HCT116 (cell line): ENCODE measurements at regions not wholly inside any gene's neighbourhood (a gene's known extent, or its start where the extent isn't known, plus 50 kb on each side); places are given as distances from the start of the nearest gene placed in this dataset.

Experiments used
- ATAC-seq: fragments of 200-7000 bp; cut with Tn5 transposase; 2 replicates; pipeline ENCODE4 v1.9.1; 2020; ENCODE audit warnings: mild to moderate bottlenecking, moderate library complexity
- BruUV-seq: library from RNA; stranded (reverse); fragments of 400-500 nt; replicated peaks from 2 replicates; lab custom pipeline; 2021; lab: Mats Ljungman, UMichigan
- CTCF ChIA-PET: fragments of 300-600 bp; sonication (Branson Sonifier 250); formaldehyde crosslinking; loops from one replicate; lab custom pipeline; 2021; ENCODE audit warnings: antibody characterized with exemption; lab: Charles Lee
- POLR2A ChIA-PET: fragments of 300-600, 350-600 bp; sonication (Branson Sonifier 250); formaldehyde crosslinking; loops from one replicate; lab custom pipeline; 2021; ENCODE audit warnings: antibody characterized with exemption; lab: Charles Lee
- RAD21 ChIA-PET, 2 experiments: fragments of 300-600 bp; sonication (Branson Sonifier 250); formaldehyde crosslinking; loops; one replicate each; lab custom pipeline; 2023; ENCODE audit warnings: low total read pairs in 2 of 2; ENCODE audit not compliant: uncharacterized antibody in 2 of 2, unreplicated experiment in 2 of 2, low non-redundant PET in 1 of 2; lab: Charles Lee
- DNase-seq: peaks from one replicate; pipeline ENCODE4 v3.0.0-alpha.2; 2010; ENCODE audit warnings: low read depth, low spot score
- H2AFZ ChIP-seq: fragments of 200-600 bp; shearing (Covaris generic), sonication (generic); 2 replicates; pipeline ENCODE4 v1.6.1; 2017; ENCODE audit warnings: low read depth, mixed run types, mixed read lengths, antibody characterized with exemption, low read length; ENCODE audit not compliant: poor library complexity, severe bottlenecking
- H3K27ac ChIP-seq: 2 replicates; pipeline ENCODE4 v1.5.1; 2012; ENCODE audit warnings: low read depth, low read length
- H3K27me3 ChIP-seq: fragments of 200-600 bp; sonication (generic); 2 replicates; pipeline ENCODE4 v1.6.1; 2016; ENCODE audit warnings: mixed run types, low read length, mixed read lengths; ENCODE audit not compliant: insufficient read depth
- H3K36me3 ChIP-seq, 2 experiments: fragments of 200-500 bp in 1 of 2; fragments of 200-600 bp in 1 of 2; sonication (Bioruptor generic) in 1 of 2; sonication (generic) in 1 of 2; 2 replicates each; pipeline versions ENCODE4 v1.5.1 to v1.6.1; 2014 to 2016; ENCODE audit warnings: low read length in 2 of 2, inconsistent platforms in 1 of 2, mixed read lengths in 1 of 2, mixed run types in 1 of 2; ENCODE audit not compliant: insufficient read depth in 2 of 2, control insufficient read depth in 1 of 2
- H3K4me1 ChIP-seq, 2 experiments: fragments of 200-600 bp in 1 of 2; sonication (generic) in 1 of 2; 2 replicates each; pipeline versions ENCODE4 v1.5.1 to v1.6.1; 2012 to 2017; ENCODE audit warnings: low read length in 2 of 2, inconsistent platforms in 1 of 2, mild to moderate bottlenecking in 1 of 2, mixed read lengths in 1 of 2, mixed run types in 1 of 2, moderate library complexity in 1 of 2; ENCODE audit not compliant: insufficient read depth in 2 of 2, control insufficient read depth in 1 of 2
- H3K4me2 ChIP-seq: fragments of 200-600 bp; sonication (generic); 2 replicates; pipeline ENCODE4 v1.6.1; 2017; ENCODE audit warnings: mixed run types, low read length, mixed read lengths
- H3K4me3 ChIP-seq, 2 experiments: fragments of 200-600 bp in 1 of 2; sonication (generic) in 1 of 2; replicated peaks in 1 of 2; 2 replicates each; pipeline ENCODE4 v1.5.1; 2011 to 2016; ENCODE audit warnings: low read length in 2 of 2, control low read depth in 1 of 2, low read depth in 1 of 2, mild to moderate bottlenecking in 1 of 2, mixed read lengths in 1 of 2, mixed run types in 1 of 2
- H3K79me2 ChIP-seq: fragments of 200-600 bp; sonication (generic); 2 replicates; pipeline ENCODE4 v1.6.1; 2017; ENCODE audit warnings: mild to moderate bottlenecking, mixed run types, low read length, moderate library complexity, mixed read lengths; ENCODE audit not compliant: insufficient read depth
- H3K9ac ChIP-seq: fragments of 200-600 bp; sonication (generic); 2 replicates; pipeline ENCODE4 v1.6.1; 2016; ENCODE audit warnings: low read length, mixed read lengths
- H3K9me2 ChIP-seq: fragments of 200-600 bp; sonication (generic), shearing (Covaris generic); 2 replicates; pipeline ENCODE4 v1.6.1; 2017; ENCODE audit warnings: mixed run types, mild to moderate bottlenecking, moderate library complexity; ENCODE audit not compliant: insufficient read depth
- H3K9me3 ChIP-seq, 2 experiments: fragments of 200-500 bp in 1 of 2; fragments of 200-600 bp in 1 of 2; sonication (Bioruptor generic) in 1 of 2; sonication (generic) in 1 of 2; 2 replicates each; pipeline ENCODE4 v1.6.1; 2014 to 2017; ENCODE audit warnings: low read length in 2 of 2, mixed read lengths in 2 of 2, inconsistent platforms in 1 of 2, low read depth in 1 of 2, mild to moderate bottlenecking in 1 of 2, mixed run types in 1 of 2, moderate library complexity in 1 of 2; ENCODE audit not compliant: control insufficient read depth in 1 of 2, insufficient read depth in 1 of 2
- H4K20me1 ChIP-seq: fragments of 200-600 bp; sonication (generic), shearing (Covaris generic); 2 replicates; pipeline ENCODE4 v1.6.1; 2017; ENCODE audit warnings: mixed run types, mild to moderate bottlenecking, moderate library complexity; ENCODE audit not compliant: insufficient read depth
- CBX3 ChIP-seq: IDR thresholded peaks from 2 replicates; pipeline ENCODE4 v1.6.1; 2012; ENCODE audit warnings: low read depth
- CEBPB ChIP-seq: IDR thresholded peaks from 2 replicates; pipeline ENCODE4 v1.6.1; 2012; ENCODE audit warnings: low read depth
- EGR1 ChIP-seq: IDR thresholded peaks from 2 replicates; pipeline ENCODE4 v1.6.1; 2012; ENCODE audit warnings: low read depth
- ELF1 ChIP-seq: IDR thresholded peaks from 2 replicates; pipeline ENCODE4 v1.6.1; 2012; ENCODE audit warnings: low read depth, borderline replicate concordance
- EZH2phosphoT487 ChIP-seq: fragments of 200-600 bp; IDR thresholded peaks from 2 replicates; pipeline ENCODE4 v1.6.1; 2018; ENCODE audit warnings: antibody characterized with exemption, borderline replicate concordance
- FOSL1 ChIP-seq: IDR thresholded peaks from 2 replicates; pipeline ENCODE4 v1.6.1; 2012; ENCODE audit warnings: low read depth
- POLR2AphosphoS5 ChIP-seq: IDR thresholded peaks from 2 replicates; pipeline ENCODE4 v1.6.1; 2011; ENCODE audit warnings: mild to moderate bottlenecking, low read depth, low read length, moderate library complexity
- RAD21 ChIP-seq: IDR thresholded peaks from 2 replicates; pipeline ENCODE4 v1.6.1; 2012; ENCODE audit warnings: low read depth, mild to moderate bottlenecking
- SIN3A ChIP-seq: IDR thresholded peaks from 2 replicates; pipeline ENCODE4 v1.6.1; 2012; ENCODE audit warnings: low read depth
- SP1 ChIP-seq: IDR thresholded peaks from 2 replicates; pipeline ENCODE4 v1.6.1; 2012; ENCODE audit warnings: low read depth
- SRF ChIP-seq: IDR thresholded peaks from 2 replicates; pipeline ENCODE4 v1.6.1; 2012; ENCODE audit warnings: low read depth
- TCF7L2 ChIP-seq: IDR thresholded peaks from 2 replicates; pipeline ENCODE4 v1.7.0; 2011; ENCODE audit warnings: borderline replicate concordance, inconsistent platforms; ENCODE audit not compliant: insufficient read depth, insufficient read length; ENCODE audit errors: extremely low read depth
- YY1 ChIP-seq: IDR thresholded peaks from 2 replicates; pipeline ENCODE4 v1.6.1; 2011; ENCODE audit warnings: low read length, low read depth, moderate library complexity, mild to moderate bottlenecking; ENCODE audit not compliant: insufficient replicate concordance; ENCODE audit errors: extremely low read depth
- ZBTB33 ChIP-seq: IDR thresholded peaks from 2 replicates; pipeline ENCODE4 v1.6.1; 2011; ENCODE audit warnings: mild to moderate bottlenecking, low read length, moderate library complexity; ENCODE audit not compliant: insufficient replicate concordance; ENCODE audit errors: extremely low read depth
- intact Hi-C: fragments of 100-400 bp; cut with micrococcal nuclease; formaldehyde crosslinking; loops from 2 replicates; pipeline ENCODE4 v1.10.0; 2022
- TF ChIP-seq, protein P1 (sequence below), 3 experiments: fragments of 200-600 bp in 1 of 3; sonication (generic) in 1 of 3; IDR thresholded peaks in 2 of 3; conservative IDR thresholded peaks in 1 of 3; 2 replicates each; pipeline ENCODE4 v1.5.1; 2012 to 2017; ENCODE audit warnings: low read depth in 2 of 3, low read length in 2 of 3, antibody characterized with exemption in 1 of 3, borderline replicate concordance in 1 of 3, control low read depth in 1 of 3, mild to moderate bottlenecking in 1 of 3, mixed read lengths in 1 of 3, mixed run types in 1 of 3, moderate library complexity in 1 of 3; ENCODE audit not compliant: insufficient read depth in 1 of 3
- TF ChIP-seq, protein P2 (sequence below): IDR thresholded peaks from 2 replicates; pipeline ENCODE4 v1.6.1; 2012
- TF ChIP-seq, protein P3 (sequence below): IDR thresholded peaks from 2 replicates; pipeline ENCODE4 v1.6.1; 2012

- RAD21 ChIA-PET = no interaction called here
- Histone ChIP-seq H3K79me2 (no peaks in the 10 kb centered on the region), H3K36me3 (no peaks in the 10 kb centered on the region), H3K9me2 (no peaks in the 10 kb centered on the region), H4K20me1 (no peaks in the 10 kb centered on the region), H3K9me3 (no peaks in the 10 kb centered on the region), H3K4me1 (no peaks in the 10 kb centered on the region), H2AFZ (no peak overlapping the region), H3K4me3 (no peak overlapping the region), H3K27ac (no peak overlapping the region), H3K9ac (no peak overlapping the region), H3K27me3 (peaks cover 5% of the 10 kb centered on the region; the same call in 1 of the 2 replicates), H3K4me2 (no peak overlapping the region)
- POLR2A ChIA-PET = no interaction called here
- TF ChIP-seq SRF (no peak), POLR2AphosphoS5 (no peak), CBX3 (no peak), YY1 (no peak), ZBTB33 (no peak), SP1 (no peak), CEBPB (no peak), TCF7L2 (no peak), RAD21 (no peak), EGR1 (no peak), FOSL1 (no peak), SIN3A (no peak), EZH2phosphoT487 (no peak), ELF1 (no peak)
- TF ChIP-seq, protein P1, sequence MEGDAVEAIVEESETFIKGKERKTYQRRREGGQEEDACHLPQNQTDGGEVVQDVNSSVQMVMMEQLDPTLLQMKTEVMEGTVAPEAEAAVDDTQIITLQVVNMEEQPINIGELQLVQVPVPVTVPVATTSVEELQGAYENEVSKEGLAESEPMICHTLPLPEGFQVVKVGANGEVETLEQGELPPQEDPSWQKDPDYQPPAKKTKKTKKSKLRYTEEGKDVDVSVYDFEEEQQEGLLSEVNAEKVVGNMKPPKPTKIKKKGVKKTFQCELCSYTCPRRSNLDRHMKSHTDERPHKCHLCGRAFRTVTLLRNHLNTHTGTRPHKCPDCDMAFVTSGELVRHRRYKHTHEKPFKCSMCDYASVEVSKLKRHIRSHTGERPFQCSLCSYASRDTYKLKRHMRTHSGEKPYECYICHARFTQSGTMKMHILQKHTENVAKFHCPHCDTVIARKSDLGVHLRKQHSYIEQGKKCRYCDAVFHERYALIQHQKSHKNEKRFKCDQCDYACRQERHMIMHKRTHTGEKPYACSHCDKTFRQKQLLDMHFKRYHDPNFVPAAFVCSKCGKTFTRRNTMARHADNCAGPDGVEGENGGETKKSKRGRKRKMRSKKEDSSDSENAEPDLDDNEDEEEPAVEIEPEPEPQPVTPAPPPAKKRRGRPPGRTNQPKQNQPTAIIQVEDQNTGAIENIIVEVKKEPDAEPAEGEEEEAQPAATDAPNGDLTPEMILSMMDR (IDR thresholded peaks at IDR 0.05 in 2 of 3, conservative IDR thresholded peaks at IDR 0.05 in 1 of 3; ENCODE audit: borderline replicate concordance in 1 of 3, insufficient read depth in 1 of 3, low read depth in 2 of 3, low read length in 2 of 3) = no peak
- TF ChIP-seq, protein P2, sequence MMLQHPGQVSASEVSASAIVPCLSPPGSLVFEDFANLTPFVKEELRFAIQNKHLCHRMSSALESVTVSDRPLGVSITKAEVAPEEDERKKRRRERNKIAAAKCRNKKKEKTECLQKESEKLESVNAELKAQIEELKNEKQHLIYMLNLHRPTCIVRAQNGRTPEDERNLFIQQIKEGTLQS = no peak
- TF ChIP-seq, protein P3, sequence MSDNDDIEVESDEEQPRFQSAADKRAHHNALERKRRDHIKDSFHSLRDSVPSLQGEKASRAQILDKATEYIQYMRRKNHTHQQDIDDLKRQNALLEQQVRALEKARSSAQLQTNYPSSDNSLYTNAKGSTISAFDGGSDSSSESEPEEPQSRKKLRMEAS = no peak
- ATAC-seq (no peak), DNase-seq (no peak)
- BruUV-seq = no TSS peak
- intact Hi-C loops = no loop called here
- CTCF ChIA-PET = no interaction called here
Observed at GRCh38 chr3:34146596-34146995, 348.2 kb downstream of the PDCD6IP start.
